OCI-LY1 (cell line): ENCODE measurements at regions not wholly inside any gene's neighbourhood (a gene's known extent, or its start where the extent isn't known, plus 50 kb on each side); places are given as distances from the start of the nearest gene placed in this dataset.

ENCODE experiments used
- EZH2 ChIP-seq: fragments of 200-600 bp; sonication (generic), shearing (Covaris generic); IDR thresholded peaks from 2 replicates; pipeline ENCODE4 v1.8.0; 2017; ENCODE audit warnings: borderline replicate concordance, mixed run types, mild to moderate bottlenecking, antibody characterized with exemption, low read length, moderate library complexity, mixed read lengths
- TF ChIP-seq, protein P1 (sequence below): fragments of 200-600 bp; sonication (generic), shearing (Covaris generic); IDR thresholded peaks from 2 replicates; pipeline ENCODE4 v1.5.1; 2017; ENCODE audit warnings: mild to moderate bottlenecking, antibody characterized with exemption, low read length, moderate library complexity, mixed read lengths

DNA sequence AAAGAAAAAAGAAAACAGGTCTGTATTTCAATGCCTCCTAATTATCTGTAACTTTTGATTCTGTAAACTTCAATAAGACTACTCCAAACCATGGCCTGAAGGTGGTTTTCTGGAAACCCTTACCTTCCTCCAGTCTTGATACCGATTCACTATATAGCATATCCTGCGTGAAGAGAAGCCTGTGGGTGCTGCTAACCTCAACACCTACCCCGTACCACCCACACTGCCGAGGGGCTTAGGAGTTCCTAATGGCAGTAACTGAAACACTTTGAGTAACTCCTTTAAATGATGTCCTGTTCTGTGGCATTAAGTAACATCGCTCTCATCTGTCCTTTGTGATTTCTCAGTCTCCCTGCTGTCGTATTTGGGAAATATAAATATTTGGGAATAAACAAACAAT lies 104.5 kb upstream of the CARMIL1 start:
- TF ChIP-seq, protein P1, sequence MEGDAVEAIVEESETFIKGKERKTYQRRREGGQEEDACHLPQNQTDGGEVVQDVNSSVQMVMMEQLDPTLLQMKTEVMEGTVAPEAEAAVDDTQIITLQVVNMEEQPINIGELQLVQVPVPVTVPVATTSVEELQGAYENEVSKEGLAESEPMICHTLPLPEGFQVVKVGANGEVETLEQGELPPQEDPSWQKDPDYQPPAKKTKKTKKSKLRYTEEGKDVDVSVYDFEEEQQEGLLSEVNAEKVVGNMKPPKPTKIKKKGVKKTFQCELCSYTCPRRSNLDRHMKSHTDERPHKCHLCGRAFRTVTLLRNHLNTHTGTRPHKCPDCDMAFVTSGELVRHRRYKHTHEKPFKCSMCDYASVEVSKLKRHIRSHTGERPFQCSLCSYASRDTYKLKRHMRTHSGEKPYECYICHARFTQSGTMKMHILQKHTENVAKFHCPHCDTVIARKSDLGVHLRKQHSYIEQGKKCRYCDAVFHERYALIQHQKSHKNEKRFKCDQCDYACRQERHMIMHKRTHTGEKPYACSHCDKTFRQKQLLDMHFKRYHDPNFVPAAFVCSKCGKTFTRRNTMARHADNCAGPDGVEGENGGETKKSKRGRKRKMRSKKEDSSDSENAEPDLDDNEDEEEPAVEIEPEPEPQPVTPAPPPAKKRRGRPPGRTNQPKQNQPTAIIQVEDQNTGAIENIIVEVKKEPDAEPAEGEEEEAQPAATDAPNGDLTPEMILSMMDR: no peak
- TF ChIP-seq EZH2: no peak
